HG03108 (cell line): ENCODE measurements at regions not wholly inside any gene's neighbourhood (a gene's known extent, or its start where the extent isn't known, plus 50 kb on each side); places are given as distances from the start of the nearest gene placed in this dataset.

Source experiments
- ATAC-seq: cut with Tn5 transposase; IDR thresholded peaks from one replicate; pipeline ENCODE4 v1.9.1; 2021; ENCODE audit warnings: moderate library complexity; ENCODE audit not compliant: unreplicated experiment

DNA sequence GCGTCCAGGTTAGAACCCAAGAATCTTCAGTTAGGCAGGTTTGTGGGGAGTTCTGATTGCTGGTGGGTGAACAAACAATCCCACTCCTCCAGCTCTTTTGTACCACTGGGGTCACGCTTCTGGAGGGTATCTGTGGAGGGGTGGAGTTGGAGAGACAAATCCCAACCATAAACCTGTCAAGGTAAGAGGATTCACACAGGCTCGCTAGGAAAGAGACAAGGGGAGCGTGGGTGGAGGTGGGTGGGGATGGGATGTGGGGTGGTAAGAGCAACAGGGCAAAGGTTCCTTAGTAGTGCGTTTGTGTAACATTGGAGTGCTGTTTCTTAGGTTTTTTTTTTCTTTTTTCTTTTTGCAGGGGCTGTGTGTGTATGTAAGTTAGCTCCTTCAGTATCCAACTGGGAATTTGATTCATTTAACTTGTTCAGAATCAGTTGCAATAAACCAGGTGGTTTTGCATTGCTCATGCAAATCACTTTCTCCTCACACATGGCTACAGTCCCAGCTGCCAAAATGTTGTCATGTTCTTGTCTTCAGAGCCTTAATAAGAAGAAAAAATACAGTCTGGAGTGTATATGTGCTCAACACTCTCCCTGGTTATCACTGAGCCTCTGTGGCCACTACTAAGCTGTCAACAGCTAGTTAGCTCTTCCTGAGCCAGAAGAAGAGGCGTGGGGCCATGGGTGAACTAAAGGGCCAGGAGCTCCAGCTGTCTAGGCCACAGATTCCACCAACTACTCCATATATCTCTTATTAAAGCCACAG is 164.0 kb upstream of the RAD23B start:
- ATAC-seq: no peak

GRCh38 chr9:107119735-107120134 is 163.3 kb upstream of the RAD23B start:
- ATAC-seq: no peak

DNA sequence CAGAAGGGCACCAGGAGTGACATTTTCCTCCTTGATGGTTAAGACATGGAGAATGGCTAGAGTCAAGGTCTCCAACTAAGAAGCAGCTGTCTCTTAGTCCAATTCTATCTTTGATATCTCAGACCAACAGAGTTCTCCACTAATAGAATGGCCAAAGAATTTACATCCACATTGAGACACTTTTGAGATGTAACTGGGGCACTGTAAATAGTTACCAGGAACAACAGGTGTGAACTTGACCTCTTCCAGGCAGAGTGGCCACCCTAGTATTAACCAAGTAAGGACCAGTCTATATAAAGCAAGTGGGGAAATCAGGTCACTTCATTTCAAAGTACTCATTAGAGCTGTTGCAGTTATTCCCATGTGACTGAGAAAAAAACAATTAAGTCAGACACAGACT is 159.7 kb upstream of the RAD23B start:
- ATAC-seq: no peak

GRCh38 chr9:107127608-107128007 is 155.5 kb upstream of the RAD23B start:
- ATAC-seq: no peak

GRCh38 chr9:107131108-107131799 is 151.8 kb upstream of the RAD23B start:
- ATAC-seq: no peak

DNA sequence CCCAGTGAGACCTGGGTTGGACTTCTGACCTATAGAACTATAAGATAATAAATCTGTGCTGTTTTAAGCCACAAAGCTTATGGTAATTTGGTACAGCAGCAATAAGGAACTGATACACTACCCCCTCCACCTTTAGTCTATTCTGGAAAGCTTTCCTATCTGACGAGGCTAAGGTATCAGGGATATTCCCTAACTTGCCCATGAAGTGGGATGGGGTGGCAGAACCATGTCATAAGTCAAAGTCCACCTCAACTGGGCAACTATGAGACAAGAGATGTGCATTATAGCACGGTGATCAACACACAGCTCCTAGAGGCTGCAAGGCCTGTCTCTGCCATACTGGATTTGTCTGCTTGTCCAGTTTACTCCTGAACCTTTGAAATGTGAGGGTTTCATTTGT is 146.8 kb upstream of the RAD23B start:
- ATAC-seq: no peak

DNA sequence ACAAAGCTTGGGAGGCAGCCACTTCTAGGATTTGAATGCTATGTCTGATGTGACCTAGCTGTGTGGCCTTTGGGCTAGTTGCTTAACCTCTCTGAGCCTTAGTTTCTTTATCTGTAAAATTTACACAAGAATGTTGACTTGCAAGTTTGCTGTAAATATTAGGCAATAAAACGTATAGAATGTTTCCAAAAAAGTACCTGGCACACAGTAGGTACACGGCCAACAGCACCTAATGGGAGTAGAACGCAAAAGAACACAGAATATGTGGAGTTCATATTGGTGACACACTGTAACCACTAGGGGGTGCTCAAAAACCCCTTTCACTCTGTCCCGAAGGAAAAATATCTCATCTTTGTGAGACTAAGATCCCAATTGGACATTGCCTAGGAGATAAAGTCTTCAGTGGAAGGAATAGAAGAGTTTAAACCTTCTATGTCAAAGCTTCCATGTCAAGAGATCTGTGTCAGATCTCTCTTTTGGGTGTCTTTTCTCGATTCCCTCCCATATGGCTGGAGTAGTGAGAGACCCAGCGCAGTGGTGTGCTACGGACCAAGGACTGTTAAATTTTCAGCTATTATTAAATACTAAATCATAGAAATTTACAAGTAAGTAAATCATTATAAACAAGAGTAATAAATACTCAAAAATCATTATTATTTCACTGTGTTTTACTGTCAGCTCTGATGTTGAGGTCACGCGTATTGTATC is 145.4 kb upstream of the RAD23B start:
- ATAC-seq: no peak

DNA sequence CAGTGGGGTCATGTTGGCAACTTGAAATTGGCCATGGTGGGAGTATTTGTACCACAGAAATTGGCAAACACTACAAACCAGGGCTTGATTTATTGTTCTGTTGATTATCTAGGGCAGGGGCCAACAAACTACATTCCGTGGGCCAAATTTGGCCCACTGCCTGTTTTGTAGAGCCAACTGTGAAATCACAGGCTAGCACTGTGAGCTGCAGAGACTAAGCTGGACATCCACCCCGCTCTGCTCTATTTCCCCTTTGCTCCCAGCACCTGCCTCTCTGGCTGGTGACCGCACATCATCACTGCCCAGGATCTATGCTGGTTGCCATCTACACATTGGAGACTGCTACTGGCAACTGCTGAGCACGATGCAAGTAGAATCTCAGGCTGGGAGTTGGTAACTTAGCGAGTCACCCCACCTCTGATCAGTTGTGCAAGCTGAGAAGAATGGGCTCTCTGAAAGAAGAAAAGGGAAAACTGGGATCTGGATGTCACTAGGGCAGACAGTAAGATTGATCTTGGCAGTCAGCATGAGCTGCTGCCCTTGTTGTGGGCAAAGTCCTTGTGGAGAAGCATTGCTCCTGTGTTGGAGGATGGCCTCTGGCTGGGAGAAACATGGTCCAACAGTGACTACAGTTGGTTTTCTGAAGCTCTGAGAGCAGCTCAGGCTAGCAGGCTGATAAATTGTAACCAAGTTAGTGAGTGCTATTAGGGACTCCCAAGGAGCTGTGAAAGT is 144.7 kb upstream of the RAD23B start:
- ATAC-seq: no peak

DNA sequence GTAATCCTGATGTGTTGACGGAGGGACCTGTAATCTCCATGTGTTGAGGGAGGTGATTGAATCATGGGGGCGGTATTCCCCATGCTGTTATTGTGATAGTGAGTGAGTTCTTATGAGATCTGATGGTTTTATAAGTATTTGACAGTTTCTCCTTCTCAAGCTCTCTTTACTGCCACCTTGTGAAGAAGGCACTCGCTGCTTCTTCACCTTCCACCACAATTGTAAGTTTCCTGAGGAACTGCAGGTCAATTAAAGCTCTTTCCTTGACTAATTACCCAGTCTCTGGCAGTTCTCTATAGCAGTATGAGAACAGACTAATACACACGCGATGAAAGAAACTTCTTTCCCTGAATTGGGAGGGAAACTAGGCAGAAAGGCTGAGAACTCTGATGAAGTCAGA is 141.1 kb upstream of the RAD23B start:
- no peak for ATAC-seq

- no peak for ATAC-seq
These were observed 140.6 kb upstream of the RAD23B start for GRCh38 chr9:107142430-107142829.

DNA sequence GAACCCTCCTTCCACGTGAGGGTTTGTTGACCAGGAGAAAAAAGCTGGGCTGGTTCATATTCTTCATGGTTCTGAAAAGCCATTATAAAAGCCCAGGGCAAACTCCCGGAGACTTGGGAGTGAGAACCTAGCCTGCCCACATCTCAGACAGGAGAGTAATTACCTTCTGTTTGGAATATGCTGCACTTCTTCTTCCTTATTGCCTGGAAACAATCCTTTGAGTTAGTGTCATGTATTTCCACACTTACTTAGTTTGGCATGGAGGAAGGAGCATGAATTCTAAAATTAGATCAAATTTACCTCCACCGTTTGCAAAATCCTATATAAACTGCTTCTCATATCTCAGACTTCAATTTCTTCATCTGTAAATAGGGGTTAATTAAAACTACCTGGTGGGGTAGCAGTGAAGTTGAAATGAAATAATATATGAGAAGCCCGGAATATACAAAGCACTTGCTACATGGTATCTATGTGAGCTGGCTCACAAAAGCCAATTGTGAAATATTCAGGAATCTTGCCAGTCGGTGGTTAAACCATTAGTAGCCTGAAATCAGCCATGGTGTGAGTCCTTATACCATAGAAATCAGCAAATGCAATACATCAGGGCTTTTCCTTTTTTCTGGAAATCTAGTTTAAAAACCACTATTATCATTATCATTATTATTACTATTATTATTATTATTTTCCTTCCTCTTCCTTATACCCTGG is 140.0 kb upstream of the RAD23B start:
- no peak for ATAC-seq

DNA sequence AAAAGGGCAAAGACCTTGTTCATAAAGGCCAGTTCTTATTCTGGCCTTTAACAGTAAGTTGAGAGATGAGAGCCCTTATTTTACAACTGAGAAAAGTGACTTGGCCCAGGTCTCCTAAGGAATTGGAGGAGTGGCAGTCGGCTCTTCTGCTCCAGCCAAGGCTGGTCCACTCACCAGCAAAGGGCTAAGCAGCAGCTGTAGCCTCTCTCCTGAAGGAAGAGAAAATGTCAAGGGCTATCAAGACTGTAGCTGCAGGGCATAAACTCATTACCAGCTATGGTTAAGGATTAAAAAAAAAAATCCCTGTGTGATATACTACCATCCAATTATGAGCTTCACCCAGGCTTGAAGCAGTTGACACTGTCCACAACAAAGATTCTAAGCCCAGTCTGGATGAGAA is 138.6 kb upstream of the RAD23B start:
- ATAC-seq: no peak

- ATAC-seq: no peak
These were observed 135.9 kb upstream of the RAD23B start for GRCh38 chr9:107147134-107147533.

GRCh38 chr9:107148216-107148615 is 134.9 kb upstream of the RAD23B start:
- no peak for ATAC-seq

GRCh38 chr9:107149756-107150155 is 133.3 kb upstream of the RAD23B start:
- no peak for ATAC-seq

DNA sequence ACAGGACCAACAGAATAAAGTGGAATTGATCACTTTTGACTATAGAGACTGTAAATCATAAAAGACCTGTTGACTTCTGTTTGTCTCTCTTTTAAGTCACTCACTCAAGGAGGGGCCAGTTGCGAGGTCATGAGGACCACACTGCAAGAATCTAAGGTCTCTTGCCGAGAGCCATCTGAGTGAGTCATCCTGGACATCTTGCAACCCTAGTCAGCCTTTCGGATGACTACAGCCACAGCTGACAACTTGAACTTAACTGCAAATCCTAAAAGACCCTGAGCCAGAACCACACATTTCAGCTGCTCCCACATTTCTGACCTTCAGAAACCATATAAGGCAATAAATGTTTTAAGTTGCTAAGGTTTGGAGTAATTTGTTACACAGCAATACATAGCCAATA is 129.7 kb upstream of the RAD23B start:
- ATAC-seq: no peak

- ATAC-seq: no peak
These were observed 128.8 kb upstream of the RAD23B start for GRCh38 chr9:107154291-107154690.

- ATAC-seq: no peak
These were observed 128.3 kb upstream of the RAD23B start for GRCh38 chr9:107154766-107155165.

GRCh38 chr9:107155244-107155817 is 127.7 kb upstream of the RAD23B start:
- ATAC-seq: no peak

DNA sequence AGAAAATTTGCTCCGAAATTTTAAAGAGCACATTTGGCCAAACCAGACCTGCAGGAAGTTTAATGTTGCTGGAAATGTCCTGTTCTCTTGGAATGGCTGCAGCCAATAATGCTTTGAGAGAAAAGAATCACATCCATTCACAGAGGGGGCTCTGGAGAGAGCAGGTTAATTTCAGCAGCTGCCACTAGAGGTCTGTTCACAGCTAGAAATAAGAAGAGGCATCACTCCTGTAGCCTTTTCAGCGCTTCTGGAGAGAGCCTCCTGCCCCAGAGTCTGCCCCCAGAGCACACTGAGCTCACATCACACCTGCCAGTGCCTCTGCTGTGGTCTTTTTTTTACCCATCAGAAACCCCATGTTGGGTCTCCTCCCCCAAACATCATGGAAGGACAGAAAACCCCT is 124.8 kb upstream of the RAD23B start:
- ATAC-seq: no peak
